Activated T-cell treated with anti-CD3 and anti-CD28 coated beads, Interleukin-2, amount 50 U/mL, for 72 hours (primary cell): ENCODE measurements at regions not wholly inside any gene's neighbourhood (a gene's known extent, or its start where the extent isn't known, plus 50 kb on each side); places are given as distances from the start of the nearest gene placed in this dataset.

ENCODE experiments used
- ATAC-seq, 2 donors: fragments of 150-1000 bp; cut with Tn5 transposase; replicated peaks in 1 of 2; 2 replicates each; pipeline ENCODE4 v1.10.0; 2021; ENCODE audit warnings: moderate library complexity in 2 of 2, mild to moderate bottlenecking in 1 of 2
- DNase-seq, 2 donors: peaks; one replicate each; pipeline ENCODE4 v3.0.0; 2021 to 2022; ENCODE audit warnings: mixed read lengths in 1 of 2
- H3K27ac Mint-ChIP-seq: one replicate; pipeline ENCODE4 v1.8.0; 2022; ENCODE audit warnings: mild to moderate bottlenecking, moderate library complexity, mixed read lengths
- H3K27me3 Mint-ChIP-seq: one replicate; pipeline ENCODE4 v1.8.0; 2022; ENCODE audit warnings: low read depth, mixed read lengths
- H3K36me3 Mint-ChIP-seq, 2 donors: one replicate each; pipeline ENCODE4 v1.8.0; 2022; ENCODE audit warnings: mixed read lengths in 2 of 2, mild to moderate bottlenecking in 1 of 2; ENCODE audit not compliant: insufficient read depth in 2 of 2
- H3K4me1 Mint-ChIP-seq: one replicate; pipeline ENCODE4 v1.8.0; 2022; ENCODE audit warnings: low read depth, mixed read lengths
- H3K4me3 Mint-ChIP-seq, 2 donors: one replicate each; pipeline ENCODE4 v1.8.0; 2022; ENCODE audit warnings: mild to moderate bottlenecking in 2 of 2, mixed read lengths in 2 of 2, moderate library complexity in 2 of 2
- H3K9me3 Mint-ChIP-seq, 2 donors: one replicate each; pipeline ENCODE4 v1.8.0; 2022; ENCODE audit warnings: mixed read lengths in 2 of 2

- DNase-seq, result no peak
- Mint-ChIP-seq H3K36me3 (no peaks in the 10 kb centered on the region), H3K4me1 (no peaks in the 10 kb centered on the region), H3K4me3 (no peak overlapping the region), H3K27me3 (no peaks in the 10 kb centered on the region), H3K27ac (no peak overlapping the region), H3K9me3 (peaks cover 0 to 3% of the 10 kb centered on the region in 2 donors)
- no peak for ATAC-seq
Measured at GRCh38 chr18:64244571-64244970, 95.7 kb upstream of the LINC00305 start.

GRCh38 chr18:64240316-64240715 is 91.4 kb upstream of the LINC00305 start:
- no peaks in the 10 kb centered on the region for H3K27me3 Mint-ChIP-seq
- H3K36me3 Mint-ChIP-seq, result no peaks in the 10 kb centered on the region
- DNase-seq (no peak), ATAC-seq (no peak)
- peaks cover 0 to 2% of the 10 kb centered on the region in 2 donors for H3K9me3 Mint-ChIP-seq
- H3K4me1 Mint-ChIP-seq, result no peaks in the 10 kb centered on the region
- no peak overlapping the region for H3K4me3 Mint-ChIP-seq
- no peak overlapping the region for H3K27ac Mint-ChIP-seq

GRCh38 chr18:64238076-64238475 is 89.2 kb upstream of the LINC00305 start:
- H3K36me3 Mint-ChIP-seq, result no peaks in the 10 kb centered on the region
- H3K4me3 Mint-ChIP-seq, result no peak overlapping the region
- H3K4me1 Mint-ChIP-seq, result no peaks in the 10 kb centered on the region
- no peak overlapping the region for H3K27ac Mint-ChIP-seq
- no peak for DNase-seq
- H3K27me3 Mint-ChIP-seq, result no peaks in the 10 kb centered on the region
- no peaks in the 10 kb centered on the region for H3K9me3 Mint-ChIP-seq
- no peak for ATAC-seq

GRCh38 chr18:64234321-64234720 is 85.4 kb upstream of the LINC00305 start:
- no peak overlapping the region for H3K27ac Mint-ChIP-seq

GRCh38 chr18:64233851-64234250 is 85.0 kb upstream of the LINC00305 start:
- H3K27ac Mint-ChIP-seq, result no peak overlapping the region
- H3K27me3 Mint-ChIP-seq, result no peaks in the 10 kb centered on the region

More at GRCh38 chr18:64234321-64234720, 85.4 kb upstream of the LINC00305 start:
- no peaks in the 10 kb centered on the region for H3K36me3 Mint-ChIP-seq
- ATAC-seq (no peak), DNase-seq (no peak)
- H3K27me3 Mint-ChIP-seq, result no peaks in the 10 kb centered on the region
- peaks cover 0 to 5% of the 10 kb centered on the region in 2 donors for H3K9me3 Mint-ChIP-seq
- no peak overlapping the region for H3K4me3 Mint-ChIP-seq
- H3K4me1 Mint-ChIP-seq, result no peaks in the 10 kb centered on the region

DNA sequence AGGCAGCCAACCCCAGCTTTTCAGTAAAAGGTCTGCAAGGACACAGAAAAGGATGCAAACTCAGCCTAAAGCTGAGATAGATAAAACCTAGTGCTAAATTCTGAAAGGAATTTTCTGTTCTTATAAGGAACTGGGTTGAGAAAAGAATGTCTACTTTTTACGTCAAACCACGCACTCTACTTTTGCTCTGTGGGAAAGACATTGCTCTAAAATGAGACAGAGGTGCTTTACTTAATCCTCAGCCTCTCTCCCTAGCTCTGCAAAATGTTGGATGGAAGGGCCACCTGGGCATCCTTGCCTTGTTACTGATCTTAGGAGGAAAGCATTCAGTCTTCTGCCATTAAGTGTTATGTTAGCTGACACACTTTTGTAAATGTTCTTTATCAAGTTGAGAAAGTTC is 72.1 kb upstream of the LINC00305 start:
- Mint-ChIP-seq H3K36me3 (no peaks in the 10 kb centered on the region), H3K27ac (no peak overlapping the region), H3K27me3 (no peaks in the 10 kb centered on the region), H3K4me1 (no peaks in the 10 kb centered on the region), H3K4me3 (no peak overlapping the region), H3K9me3 (no peaks in the 10 kb centered on the region)
- DNase-seq (no peak), ATAC-seq (no peak)

More at GRCh38 chr18:64233851-64234250, 85.0 kb upstream of the LINC00305 start:
- ATAC-seq (no peak), DNase-seq (no peak)
- Mint-ChIP-seq H3K4me1 (no peaks in the 10 kb centered on the region), H3K9me3 (peaks cover 0 to 5% of the 10 kb centered on the region in 2 donors), H3K36me3 (no peaks in the 10 kb centered on the region), H3K4me3 (no peak overlapping the region)

DNA sequence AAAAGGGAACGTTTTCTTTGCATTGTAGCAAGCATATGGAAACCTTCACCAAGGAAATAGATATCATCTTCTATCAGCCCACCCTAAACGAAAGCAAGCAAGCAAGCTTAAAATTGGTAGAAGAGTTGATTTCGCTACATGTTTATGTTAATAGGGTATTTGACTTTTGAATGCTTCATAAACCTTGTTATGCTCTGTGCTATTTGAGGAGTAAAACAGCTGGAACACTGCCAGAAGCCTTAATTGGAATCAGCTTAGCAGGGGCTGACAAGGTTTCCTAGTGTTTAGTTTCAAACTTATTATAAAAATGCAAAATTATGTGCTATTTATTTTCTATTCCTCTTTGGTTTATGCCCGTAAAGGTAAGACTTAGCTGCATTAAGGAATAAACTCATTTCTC is 70.6 kb upstream of the LINC00305 start:
- H3K27me3 Mint-ChIP-seq, result no peaks in the 10 kb centered on the region
- no peak overlapping the region for H3K4me3 Mint-ChIP-seq
- ATAC-seq (no peak), DNase-seq (no peak)
- no peaks in the 10 kb centered on the region for H3K36me3 Mint-ChIP-seq
- no peaks in the 10 kb centered on the region for H3K4me1 Mint-ChIP-seq
- no peaks in the 10 kb centered on the region for H3K9me3 Mint-ChIP-seq
- no peak overlapping the region for H3K27ac Mint-ChIP-seq

DNA sequence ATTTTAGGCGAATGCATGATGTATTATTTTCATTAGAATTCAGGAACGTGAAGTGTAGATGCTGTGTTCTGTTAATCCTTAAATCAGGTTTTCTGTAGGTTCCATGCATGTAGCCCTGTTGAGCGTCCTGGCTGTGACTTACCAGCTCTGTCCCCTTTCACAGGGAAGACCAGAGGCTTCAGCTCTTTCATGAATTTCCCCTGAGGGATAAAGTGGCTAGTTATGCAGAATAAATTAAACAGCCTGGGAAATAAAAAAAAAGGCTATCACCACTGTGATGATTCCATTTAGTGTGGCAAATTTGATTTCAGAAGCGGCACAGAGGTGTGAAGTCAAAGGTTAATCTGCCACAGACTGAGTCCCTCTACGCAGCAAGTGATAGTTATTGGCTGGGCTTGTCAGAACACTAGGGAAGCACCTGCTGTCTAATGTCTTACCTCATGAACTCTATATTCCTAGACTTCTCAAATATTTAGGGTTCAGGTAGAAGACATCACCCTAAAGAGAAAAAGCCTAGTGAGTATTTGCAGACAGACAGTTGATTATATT is 61.6 kb upstream of the LINC00305 start:
- peaks cover 12% of the 10 kb centered on the region for H3K4me1 Mint-ChIP-seq
- peaks cover 0 to 1% of the 10 kb centered on the region in 2 donors for H3K9me3 Mint-ChIP-seq
- no peak for DNase-seq
- no peaks in the 10 kb centered on the region for H3K36me3 Mint-ChIP-seq
- no peak overlapping the region for H3K27ac Mint-ChIP-seq
- H3K27me3 Mint-ChIP-seq, result no peaks in the 10 kb centered on the region
- no peak overlapping the region for H3K4me3 Mint-ChIP-seq
- ATAC-seq, result no peak

GRCh38 chr18:64208516-64208915 is 59.6 kb upstream of the LINC00305 start:
- DNase-seq (no peak), ATAC-seq (no peak)
- Mint-ChIP-seq H3K4me3 (no peak overlapping the region), H3K27ac (no peak overlapping the region), H3K9me3 (peaks cover 0 to 1% of the 10 kb centered on the region in 2 donors), H3K4me1 (peaks cover 12% of the 10 kb centered on the region), H3K36me3 (no peaks in the 10 kb centered on the region), H3K27me3 (no peaks in the 10 kb centered on the region)

DNA sequence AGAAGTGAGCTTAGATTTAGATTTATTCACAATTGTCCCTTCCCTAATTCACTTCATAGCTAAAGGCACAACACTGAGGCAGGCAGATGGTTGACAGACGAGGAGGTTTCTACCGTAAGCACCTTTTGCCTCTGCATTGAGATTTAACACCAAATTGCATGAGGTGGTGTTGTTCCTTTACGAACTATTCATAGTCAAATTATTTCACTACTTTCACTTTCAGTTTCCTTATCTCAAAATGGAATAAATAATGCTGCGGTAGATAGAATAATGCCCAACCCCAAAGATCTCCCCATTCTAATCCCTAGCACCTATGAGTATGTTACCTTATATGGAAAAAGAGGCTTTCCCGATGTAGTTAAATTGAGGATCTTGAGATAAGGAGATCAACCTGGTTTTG is 58.9 kb upstream of the LINC00305 start:
- peak overlapping the region; percentile 46 to 78 for H3K4me3 Mint-ChIP-seq
- no peak for DNase-seq
- ATAC-seq, result no peak
- peaks cover 12% of the 10 kb centered on the region for H3K4me1 Mint-ChIP-seq
- peak overlapping the region; percentile 34 for H3K27ac Mint-ChIP-seq
- no peaks in the 10 kb centered on the region for H3K36me3 Mint-ChIP-seq
- H3K9me3 Mint-ChIP-seq, result peaks cover 0 to 1% of the 10 kb centered on the region in 2 donors
- no peaks in the 10 kb centered on the region for H3K27me3 Mint-ChIP-seq

DNA sequence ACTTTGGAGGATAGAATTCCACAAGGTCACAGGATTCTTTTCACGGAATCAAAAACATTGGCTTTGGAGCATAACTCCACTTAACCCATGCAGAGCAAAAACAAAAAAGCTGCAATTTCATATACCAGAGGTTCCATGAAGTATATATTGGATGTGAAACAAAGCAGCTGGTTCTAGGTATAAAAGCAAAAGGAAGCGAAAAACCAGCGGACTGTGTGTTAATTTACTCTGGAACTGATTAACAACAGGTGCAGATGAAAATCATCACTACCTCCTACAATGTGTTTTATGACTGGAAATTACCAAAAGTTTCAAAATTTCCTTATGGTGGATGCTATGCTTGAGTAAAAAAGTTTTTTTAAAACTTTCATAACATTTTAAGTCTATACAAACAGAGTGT is 54.4 kb upstream of the LINC00305 start:
- DNase-seq (no peak), ATAC-seq (no peak)
- Mint-ChIP-seq H3K4me1 (peaks cover 12% of the 10 kb centered on the region), H3K27me3 (no peaks in the 10 kb centered on the region), H3K27ac (no peak overlapping the region), H3K4me3 (no peak overlapping the region), H3K36me3 (no peaks in the 10 kb centered on the region), H3K9me3 (peaks cover 0 to 1% of the 10 kb centered on the region in 2 donors)

- Mint-ChIP-seq H3K27me3 (no peaks in the 10 kb centered on the region), H3K4me1 (peaks cover 7% of the 10 kb centered on the region), H3K9me3 (no peaks in the 10 kb centered on the region), H3K27ac (no peak overlapping the region), H3K4me3 (peak overlapping the region in 1 of 2 donors; percentile 9), H3K36me3 (no peaks in the 10 kb centered on the region)
- no peak for DNase-seq
- no peak for ATAC-seq
Measured at GRCh38 chr18:64202863-64203262, 54.0 kb upstream of the LINC00305 start.

GRCh38 chr18:64202210-64202836 is 53.4 kb upstream of the LINC00305 start:
- ATAC-seq (no peak), DNase-seq (no peak)
- H3K4me1 Mint-ChIP-seq, result peaks cover 2% of the 10 kb centered on the region
- H3K36me3 Mint-ChIP-seq, result no peaks in the 10 kb centered on the region
- no peak overlapping the region for H3K4me3 Mint-ChIP-seq
- H3K27ac Mint-ChIP-seq, result no peak overlapping the region
- no peaks in the 10 kb centered on the region for H3K27me3 Mint-ChIP-seq
- H3K9me3 Mint-ChIP-seq, result no peaks in the 10 kb centered on the region

GRCh38 chr18:64201781-64202180 is 52.9 kb upstream of the LINC00305 start:
- no peaks in the 10 kb centered on the region for H3K9me3 Mint-ChIP-seq
- H3K36me3 Mint-ChIP-seq, result no peaks in the 10 kb centered on the region
- ATAC-seq (no peak), DNase-seq (no peak)
- no peak overlapping the region for H3K4me3 Mint-ChIP-seq
- no peak overlapping the region for H3K27ac Mint-ChIP-seq
- H3K27me3 Mint-ChIP-seq, result no peaks in the 10 kb centered on the region
- no peaks in the 10 kb centered on the region for H3K4me1 Mint-ChIP-seq
